Cortex of kidney (tissue), 1 donor: ENCODE measurements at regions not wholly inside any gene's neighbourhood (a gene's known extent, or its start where the extent isn't known, plus 50 kb on each side); places are given as distances from the start of the nearest gene placed in this dataset.

ENCODE experiments used
- DNase-seq: peaks from one replicate; lab custom pipeline; 2025; lab: John Stamatoyannopoulos, UW

GRCh38 chr4:147312376-147313046 lies 168.4 kb upstream of the EDNRA start:
- no peak for DNase-seq

- DNase-seq = no peak
Measured at GRCh38 chr4:147313108-147313507, 167.8 kb upstream of the EDNRA start.

GRCh38 chr4:147318586-147318985 lies 162.3 kb upstream of the EDNRA start:
- no peak for DNase-seq

GRCh38 chr4:147325571-147325981 lies 155.3 kb upstream of the EDNRA start:
- no peak for DNase-seq

GRCh38 chr4:147326591-147326990 lies 154.3 kb upstream of the EDNRA start:
- DNase-seq = no peak

GRCh38 chr4:147327322-147327721 lies 153.6 kb upstream of the EDNRA start:
- DNase-seq = no peak

GRCh38 chr4:147328189-147328588 lies 152.7 kb upstream of the EDNRA start:
- DNase-seq = no peak

- no peak for DNase-seq
Measured at GRCh38 chr4:147328756-147329446, 152.0 kb upstream of the EDNRA start.

GRCh38 chr4:147332091-147332490 lies 148.8 kb upstream of the EDNRA start:
- no peak for DNase-seq

- no peak for DNase-seq
Measured at GRCh38 chr4:147334478-147334877, 146.4 kb upstream of the EDNRA start.

- no peak for DNase-seq
Measured at GRCh38 chr4:147335183-147335582, 145.7 kb upstream of the EDNRA start.

GRCh38 chr4:147336252-147336651 lies 144.6 kb upstream of the EDNRA start:
- DNase-seq = no peak

- DNase-seq = no peak
Measured at GRCh38 chr4:147339100-147339499, 141.8 kb upstream of the EDNRA start.

GRCh38 chr4:147340111-147340510 lies 140.8 kb upstream of the EDNRA start:
- no peak for DNase-seq

GRCh38 chr4:147340591-147341120 lies 140.2 kb upstream of the EDNRA start:
- DNase-seq = no peak

GRCh38 chr4:147343692-147344091 lies 137.2 kb upstream of the EDNRA start:
- DNase-seq = no peak

- DNase-seq = no peak
Measured at GRCh38 chr4:147345662-147346061, 135.2 kb upstream of the EDNRA start.

GRCh38 chr4:147347217-147347616 lies 133.7 kb upstream of the EDNRA start:
- no peak for DNase-seq

- no peak for DNase-seq
Measured at GRCh38 chr4:147349193-147349592, 131.7 kb upstream of the EDNRA start.

GRCh38 chr4:147351083-147351787 lies 129.7 kb upstream of the EDNRA start:
- no peak for DNase-seq

GRCh38 chr4:147354237-147354636 lies 126.7 kb upstream of the EDNRA start:
- no peak for DNase-seq

GRCh38 chr4:147355032-147355656 lies 125.8 kb upstream of the EDNRA start:
- DNase-seq = no peak
